HepG2 (cell line): ENCODE measurements at regions not wholly inside any gene's neighbourhood (a gene's known extent, or its start where the extent isn't known, plus 50 kb on each side); places are given as distances from the start of the nearest gene placed in this dataset.

Experiments
- CENPX ChIP-seq: sonication (generic); formaldehyde crosslinking; IDR thresholded peaks from 2 replicates; pipeline ENCODE4 v1.9.0; 2021; ENCODE audit warnings: mild to moderate bottlenecking, missing genetic modification reagents, moderate library complexity
- FLYWCH1 ChIP-seq: sonication (generic); formaldehyde crosslinking; IDR thresholded peaks from 2 replicates; pipeline ENCODE4 v1.8.1; 2023; ENCODE audit warnings: mild to moderate bottlenecking, missing genetic modification reagents
- FOXO1 ChIP-seq: sonication (generic); formaldehyde crosslinking; IDR thresholded peaks from 2 replicates; pipeline ENCODE4 v1.4.0; 2020; ENCODE audit warnings: missing genetic modification reagents
- GABPA ChIP-seq, 2 experiments: IDR thresholded peaks; 2 replicates each; pipeline ENCODE4 v1.6.1; 2011 to 2016; ENCODE audit warnings: low read depth in 2 of 2, low read length in 1 of 2, missing biosample characterization in 1 of 2, missing genetic modification characterization in 1 of 2
- KDM3A ChIP-seq: IDR thresholded peaks from 2 replicates; pipeline ENCODE4 v1.6.1; 2018; ENCODE audit warnings: low read depth, missing compliant biosample characterization
- MTA3 ChIP-seq: sonication (generic); formaldehyde crosslinking; IDR thresholded peaks from 2 replicates; pipeline ENCODE4 v1.4.0; 2020; ENCODE audit warnings: missing genetic modification reagents
- NCOA2 ChIP-seq: sonication (generic); formaldehyde crosslinking; IDR thresholded peaks from 2 replicates; pipeline ENCODE4 v1.8.0; 2022; ENCODE audit warnings: inconsistent platforms
- NFYC ChIP-seq: IDR thresholded peaks from 2 replicates; pipeline ENCODE4 v1.6.1; 2016; ENCODE audit warnings: missing genetic modification reagents, missing compliant biosample characterization
- PHB2 ChIP-seq: fragments of 450-650 bp; IDR thresholded peaks from 2 replicates; pipeline ENCODE4 v1.6.1; 2018; ENCODE audit not compliant: partially characterized antibody
- RXRB ChIP-seq: IDR thresholded peaks from 2 replicates; pipeline ENCODE4 v1.6.1; 2016; ENCODE audit warnings: borderline replicate concordance, missing genetic modification reagents, missing compliant biosample characterization
- SMAD3 ChIP-seq: sonication (generic); formaldehyde crosslinking; IDR thresholded peaks from 2 replicates; pipeline ENCODE4 v1.4.0; 2020; ENCODE audit warnings: missing genetic modification reagents
- SMARCE1 ChIP-seq: fragments of 450-650 bp; IDR thresholded peaks from 2 replicates; pipeline ENCODE4 v1.6.1; 2017; ENCODE audit warnings: borderline replicate concordance
- SNAI1 ChIP-seq: sonication (generic); formaldehyde crosslinking; IDR thresholded peaks from 2 replicates; pipeline ENCODE4 v1.5.0; 2020; ENCODE audit warnings: mild to moderate bottlenecking, missing genetic modification reagents, borderline replicate concordance
- ZFAT ChIP-seq: sonication (generic); formaldehyde crosslinking; conservative IDR thresholded peaks from 2 replicates; pipeline ENCODE4 v1.8.1; 2023; ENCODE audit warnings: missing genetic modification reagents, inconsistent platforms
- ZFY ChIP-seq: sonication (generic); formaldehyde crosslinking; IDR thresholded peaks from 2 replicates; pipeline ENCODE4 v1.4.0; 2020; ENCODE audit warnings: missing genetic modification reagents
- ZNF17 ChIP-seq: sonication (generic); formaldehyde crosslinking; IDR thresholded peaks from 2 replicates; pipeline ENCODE4 v1.5.0; 2020; ENCODE audit warnings: mild to moderate bottlenecking, missing genetic modification reagents
- ZNF30 ChIP-seq: sonication (generic); formaldehyde crosslinking; IDR thresholded peaks from 2 replicates; pipeline ENCODE4 v1.5.0; 2020; ENCODE audit warnings: mild to moderate bottlenecking, missing genetic modification reagents
- ZNF414 ChIP-seq: sonication (generic); formaldehyde crosslinking; IDR thresholded peaks from 2 replicates; pipeline ENCODE4 v1.5.0; 2020; ENCODE audit warnings: missing genetic modification reagents
- ZNF614 ChIP-seq: IDR thresholded peaks from 2 replicates; pipeline ENCODE4 v1.6.1; 2018; ENCODE audit warnings: missing biosample characterization, missing genetic modification reagents, inconsistent platforms, borderline replicate concordance
- ZNF646 ChIP-seq: sonication (generic); formaldehyde crosslinking; IDR thresholded peaks from 2 replicates; pipeline ENCODE4 v1.9.0; 2021; ENCODE audit warnings: mild to moderate bottlenecking, missing genetic modification reagents
- ZNF883 ChIP-seq: sonication (generic); formaldehyde crosslinking; IDR thresholded peaks from 2 replicates; pipeline ENCODE4 v1.5.1; 2020; ENCODE audit warnings: mild to moderate bottlenecking, missing genetic modification reagents; ENCODE audit errors: not compliant biosample characterization
- ZSCAN30 ChIP-seq: sonication (generic); formaldehyde crosslinking; IDR thresholded peaks from 2 replicates; pipeline ENCODE4 v1.5.0; 2020; ENCODE audit warnings: mild to moderate bottlenecking, missing genetic modification reagents
- TF ChIP-seq, protein P1 (sequence below): sonication (generic); formaldehyde crosslinking; conservative IDR thresholded peaks from 2 replicates; pipeline ENCODE4 v1.5.0; 2020; ENCODE audit warnings: missing genetic modification reagents

DNA sequence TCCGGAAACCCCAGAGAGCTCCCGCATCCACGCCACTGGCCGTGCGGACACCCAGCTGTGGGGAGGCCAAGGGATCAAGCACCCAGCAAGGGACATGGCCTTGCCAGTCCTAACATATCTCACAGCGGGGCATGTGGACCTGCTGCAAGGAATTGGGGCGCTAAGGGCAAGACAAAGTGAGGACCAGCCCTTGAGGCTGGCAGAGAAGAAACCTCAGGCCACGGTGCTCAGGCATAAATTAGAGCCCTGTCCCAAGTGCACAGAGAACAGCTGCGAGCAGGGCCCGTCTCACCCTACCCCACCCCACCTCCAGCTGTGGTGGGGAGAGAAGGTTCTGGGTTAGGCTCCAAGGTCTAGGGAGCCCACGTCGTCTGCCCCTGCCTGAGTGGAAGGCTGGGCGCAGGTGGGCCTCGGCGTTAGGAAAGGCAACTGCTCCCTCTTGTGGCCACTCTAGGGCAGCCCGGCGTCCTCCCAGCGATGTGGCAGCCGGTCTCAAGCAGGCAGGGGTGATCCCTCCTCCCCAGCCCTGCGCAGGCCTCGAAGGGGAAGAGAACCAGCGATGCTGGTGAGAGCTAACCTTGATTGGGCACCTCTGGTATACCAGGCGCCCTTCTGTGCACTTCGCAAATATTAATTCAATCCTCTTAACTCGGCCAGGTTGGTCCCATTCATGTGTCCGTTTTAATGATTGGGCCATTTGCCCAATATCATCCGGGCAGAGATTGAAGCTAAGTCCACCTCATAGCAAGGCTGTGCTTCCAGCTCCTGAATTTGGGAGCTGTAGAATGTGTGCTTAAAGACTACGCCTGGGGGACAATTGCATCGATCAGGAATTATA is 235.8 kb downstream of the NFATC2 start (continued):
- TF ChIP-seq GABPA (IDR thresholded peaks at IDR 0.05; ENCODE audit: low read depth, low read length) (no peak), GABPA (CRISPR knock-in tag; IDR thresholded peaks at IDR 0.05; ENCODE audit: low read depth) (no peak), SMARCE1 (no peak), ZNF30 (CRISPR knock-in tag) (no peak), ZNF614 (CRISPR knock-in tag) (0 out of 2 replicates have a peak, but pooled peaks have one; percentile 52), FOXO1 (CRISPR knock-in tag) (peak; percentile 74), ZFAT (CRISPR knock-in tag) (no peak), ZNF883 (CRISPR knock-in tag) (peak; percentile 87), NCOA2 (CRISPR knock-in tag) (peak; percentile 37; the same call in 1 of the 2 replicates), ZSCAN30 (CRISPR knock-in tag) (no peak), NFYC (peak; percentile 30; the same call in 1 of the 2 replicates), SMAD3 (CRISPR knock-in tag) (peak; percentile 57; the same call in 1 of the 2 replicates), MTA3 (CRISPR knock-in tag) (no peak), PHB2 (no peak), FLYWCH1 (CRISPR knock-in tag) (no peak), KDM3A (CRISPR knock-in tag) (peak; percentile 97), RXRB (peak; percentile 39; the same call in 1 of the 2 replicates), CENPX (no peak), SNAI1 (CRISPR knock-in tag) (no peak), ZNF646 (CRISPR knock-in tag) (no peak), ZFY (CRISPR knock-in tag) (0 out of 2 replicates have a peak, but pooled peaks have one; percentile 47), ZNF17 (CRISPR knock-in tag) (no peak), ZNF414 (no peak)
- TF ChIP-seq, protein P1, sequence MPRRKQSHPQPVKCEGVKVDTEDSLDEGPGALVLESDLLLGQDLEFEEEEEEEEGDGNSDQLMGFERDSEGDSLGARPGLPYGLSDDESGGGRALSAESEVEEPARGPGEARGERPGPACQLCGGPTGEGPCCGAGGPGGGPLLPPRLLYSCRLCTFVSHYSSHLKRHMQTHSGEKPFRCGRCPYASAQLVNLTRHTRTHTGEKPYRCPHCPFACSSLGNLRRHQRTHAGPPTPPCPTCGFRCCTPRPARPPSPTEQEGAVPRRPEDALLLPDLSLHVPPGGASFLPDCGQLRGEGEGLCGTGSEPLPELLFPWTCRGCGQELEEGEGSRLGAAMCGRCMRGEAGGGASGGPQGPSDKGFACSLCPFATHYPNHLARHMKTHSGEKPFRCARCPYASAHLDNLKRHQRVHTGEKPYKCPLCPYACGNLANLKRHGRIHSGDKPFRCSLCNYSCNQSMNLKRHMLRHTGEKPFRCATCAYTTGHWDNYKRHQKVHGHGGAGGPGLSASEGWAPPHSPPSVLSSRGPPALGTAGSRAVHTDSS = peak; percentile 64; the same call in 1 of the 2 replicates
